Breast epithelium (tissue), 3 donors: ENCODE measurements at regions not wholly inside any gene's neighbourhood (a gene's known extent, or its start where the extent isn't known, plus 50 kb on each side); places are given as distances from the start of the nearest gene placed in this dataset.

Experiments
- POLR2A ChIP-seq: fragments of 450-650 bp; IDR thresholded peaks from one replicate; pipeline ENCODE4 v1.6.1; 2016; ENCODE audit warnings: antibody characterized with exemption, mild to moderate bottlenecking, moderate library complexity
- POLR2AphosphoS5 ChIP-seq, 3 donors: sonication (generic); formaldehyde crosslinking; IDR thresholded peaks; one replicate each; pipeline ENCODE4 v1.6.1; 2017; ENCODE audit warnings: antibody characterized with exemption in 3 of 3
- TF ChIP-seq, protein P1 (sequence below), 3 donors: fragments of 450-650 bp; IDR thresholded peaks; one replicate each; pipeline ENCODE4 v1.5.1; 2016 to 2017; ENCODE audit warnings: antibody characterized with exemption in 3 of 3, mild to moderate bottlenecking in 3 of 3, moderate library complexity in 3 of 3

DNA sequence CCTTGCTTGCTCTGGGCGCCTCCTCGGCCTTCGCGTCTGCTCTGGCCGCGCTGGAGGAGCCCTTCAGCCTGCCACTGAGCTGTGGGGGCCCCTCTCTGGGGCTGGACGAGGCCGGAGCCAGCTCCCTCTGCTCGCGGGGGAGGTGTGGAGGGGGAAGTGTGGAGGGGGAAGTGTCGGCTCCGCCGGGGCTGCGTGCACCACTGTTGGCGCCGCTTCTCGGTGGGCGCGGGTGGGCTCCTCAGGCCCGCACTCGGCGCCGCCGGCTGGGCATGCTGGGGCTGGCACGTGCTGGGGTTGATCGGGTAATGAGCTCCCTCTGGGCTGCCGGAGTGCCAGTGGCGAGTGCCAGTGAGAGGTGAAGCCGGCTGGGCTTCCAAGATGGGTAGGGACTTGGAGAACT is 116.7 kb downstream of the CPXCR1 start:
- TF ChIP-seq, protein P1, sequence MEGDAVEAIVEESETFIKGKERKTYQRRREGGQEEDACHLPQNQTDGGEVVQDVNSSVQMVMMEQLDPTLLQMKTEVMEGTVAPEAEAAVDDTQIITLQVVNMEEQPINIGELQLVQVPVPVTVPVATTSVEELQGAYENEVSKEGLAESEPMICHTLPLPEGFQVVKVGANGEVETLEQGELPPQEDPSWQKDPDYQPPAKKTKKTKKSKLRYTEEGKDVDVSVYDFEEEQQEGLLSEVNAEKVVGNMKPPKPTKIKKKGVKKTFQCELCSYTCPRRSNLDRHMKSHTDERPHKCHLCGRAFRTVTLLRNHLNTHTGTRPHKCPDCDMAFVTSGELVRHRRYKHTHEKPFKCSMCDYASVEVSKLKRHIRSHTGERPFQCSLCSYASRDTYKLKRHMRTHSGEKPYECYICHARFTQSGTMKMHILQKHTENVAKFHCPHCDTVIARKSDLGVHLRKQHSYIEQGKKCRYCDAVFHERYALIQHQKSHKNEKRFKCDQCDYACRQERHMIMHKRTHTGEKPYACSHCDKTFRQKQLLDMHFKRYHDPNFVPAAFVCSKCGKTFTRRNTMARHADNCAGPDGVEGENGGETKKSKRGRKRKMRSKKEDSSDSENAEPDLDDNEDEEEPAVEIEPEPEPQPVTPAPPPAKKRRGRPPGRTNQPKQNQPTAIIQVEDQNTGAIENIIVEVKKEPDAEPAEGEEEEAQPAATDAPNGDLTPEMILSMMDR (IDR thresholded peaks at IDR 0.05) = no peak
- TF ChIP-seq POLR2AphosphoS5 (IDR thresholded peaks at IDR 0.05) = no peak
- TF ChIP-seq POLR2A = no peak
